NCI-H1694 treated with DMSO at 0.1 percent for 48 hours (cell line): ENCODE measurements at regions not wholly inside any gene's neighbourhood (a gene's known extent, or its start where the extent isn't known, plus 50 kb on each side); places are given as distances from the start of the nearest gene placed in this dataset.

Experiments
- DNase-seq: peaks from one replicate; lab custom pipeline; 2025; lab: John Stamatoyannopoulos, UW

DNA sequence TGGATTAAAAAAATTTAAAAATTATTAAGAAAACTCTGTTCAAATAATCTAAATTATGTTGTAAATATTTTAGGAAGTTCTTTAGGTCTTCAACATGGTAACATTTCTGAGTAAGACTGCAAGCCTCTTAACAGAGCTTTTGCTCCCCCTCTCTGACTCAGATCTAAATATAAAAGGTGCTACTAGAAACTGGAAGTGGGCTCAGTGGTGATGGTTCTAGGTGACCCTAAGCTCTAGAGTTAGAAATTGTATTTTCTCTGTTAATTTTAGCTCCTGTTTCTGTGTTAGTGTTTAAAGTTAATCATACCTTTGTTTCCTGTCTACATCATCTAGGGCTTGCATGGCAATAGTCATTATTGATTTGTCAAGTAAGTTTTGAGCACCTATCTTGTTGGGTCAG is 159.9 kb upstream of the MEIS2 start:
- DNase-seq: no peak

DNA sequence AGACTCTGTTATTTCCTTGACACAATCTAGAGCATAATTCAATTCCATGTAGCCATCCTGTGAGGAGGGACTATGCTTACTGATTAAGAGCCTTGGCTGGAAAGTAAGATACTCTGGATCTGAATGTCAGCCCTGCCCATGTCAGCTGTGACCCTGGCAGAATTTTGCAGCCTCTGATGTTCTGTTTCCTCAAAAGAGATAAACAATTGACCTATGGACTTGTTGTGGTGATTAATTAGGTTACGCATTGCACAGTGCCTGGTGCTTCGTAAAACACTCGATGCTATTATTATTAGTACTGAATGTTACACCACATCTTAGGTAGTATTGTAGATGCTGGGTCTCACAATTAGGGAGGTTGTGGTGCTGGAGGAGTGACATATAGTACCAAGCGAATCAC is 161.3 kb upstream of the MEIS2 start:
- DNase-seq: no peak

DNA sequence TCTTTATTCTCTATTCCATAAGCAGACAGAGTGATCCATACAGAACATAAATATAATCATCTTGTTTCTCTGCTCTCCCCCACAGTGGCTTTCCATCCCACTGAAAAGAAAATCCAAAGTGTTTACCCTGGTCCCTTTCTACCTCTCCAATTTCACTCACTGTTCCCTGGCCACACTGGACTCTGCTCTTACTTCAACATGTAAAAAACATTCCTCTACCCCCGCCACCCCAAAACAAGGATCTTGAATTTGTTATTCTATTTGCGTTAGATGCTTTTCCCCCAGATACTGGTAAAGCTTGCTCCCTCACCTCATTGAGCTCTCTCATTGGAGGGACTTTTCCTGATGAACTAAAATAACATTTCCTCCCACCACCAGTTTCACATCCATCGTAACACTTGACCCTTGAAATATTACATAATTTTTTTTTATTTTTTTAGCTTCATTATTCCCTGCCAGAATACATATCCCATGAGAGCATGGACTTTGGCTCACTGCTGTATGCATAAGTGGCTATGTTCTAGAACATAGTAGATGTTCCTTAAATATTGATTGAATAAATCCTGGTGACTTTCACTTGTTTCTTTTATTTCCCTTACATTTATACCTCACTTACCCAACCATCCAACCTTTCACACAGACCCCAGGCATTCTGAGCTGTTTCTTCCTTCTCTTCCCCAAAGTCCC is 162.7 kb upstream of the MEIS2 start:
- no peak for DNase-seq

DNA sequence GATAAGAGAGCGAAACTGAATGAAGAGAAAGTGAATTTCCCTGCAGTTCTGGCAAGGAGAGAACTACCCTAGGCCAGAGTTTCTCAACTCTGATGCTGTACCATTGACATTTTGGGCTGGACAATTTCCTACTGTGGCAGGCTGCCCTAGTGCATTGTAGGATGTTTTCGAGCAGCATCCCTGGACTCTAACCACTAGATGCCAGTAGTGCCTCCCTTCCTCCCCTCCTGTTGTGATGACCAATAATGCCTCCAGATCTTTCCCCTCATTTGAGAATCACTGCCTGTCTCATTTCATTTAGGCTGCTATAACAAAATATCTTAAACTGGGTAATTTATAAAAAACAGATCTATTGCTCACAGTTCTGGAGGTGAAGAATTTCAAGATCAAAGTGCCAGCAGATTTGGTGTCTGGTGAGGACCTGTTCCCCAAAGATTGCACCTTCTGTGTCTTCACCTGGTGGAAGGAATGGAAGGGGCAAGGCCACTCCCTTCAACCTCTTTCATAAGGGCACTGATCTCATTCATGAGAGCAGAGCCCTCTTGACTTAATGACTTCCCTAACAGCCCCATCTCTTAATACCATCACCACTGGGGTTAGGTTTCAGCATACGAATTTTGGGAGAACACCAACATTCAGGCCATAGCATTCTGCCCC is 188.9 kb upstream of the MEIS2 start:
- DNase-seq: peak; percentile 1

DNA sequence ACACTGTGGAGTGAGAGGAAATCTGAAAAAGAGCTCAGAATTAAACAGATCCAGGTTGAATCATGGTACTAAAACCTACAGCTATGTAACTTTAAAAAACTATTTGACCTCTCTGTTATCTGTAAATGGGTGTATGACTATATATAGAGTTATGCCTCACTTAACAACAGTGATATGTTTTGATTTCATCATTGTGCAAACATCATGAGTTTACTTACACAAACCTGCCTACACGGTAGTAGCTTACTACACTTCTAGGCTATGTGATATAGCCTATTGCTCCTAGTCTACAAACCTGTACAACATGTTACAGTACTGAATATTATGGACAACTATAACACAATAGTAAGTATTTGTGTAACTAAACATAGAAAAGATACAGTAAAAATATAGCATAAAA is 191.6 kb upstream of the MEIS2 start:
- DNase-seq: no peak

DNA sequence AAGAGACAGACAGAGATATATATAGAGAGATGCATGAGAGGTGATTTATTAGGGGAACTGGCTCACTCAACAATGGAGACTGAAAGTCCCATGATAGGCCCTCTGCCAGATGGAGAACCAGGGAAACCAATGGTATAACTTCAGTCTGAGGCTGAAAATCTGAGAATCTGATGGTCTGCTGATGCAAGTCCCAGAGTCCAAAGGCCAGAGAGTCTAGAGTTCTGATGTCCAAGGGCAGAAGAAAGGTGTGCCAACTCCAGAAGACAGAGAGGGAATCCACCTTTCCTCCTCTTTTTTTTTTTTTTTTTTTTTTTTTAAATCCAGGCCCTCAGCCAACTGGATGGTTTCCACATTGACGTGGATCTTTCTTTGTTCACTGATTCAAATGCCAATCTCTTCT is 197.9 kb upstream of the MEIS2 start:
- no peak for DNase-seq

DNA sequence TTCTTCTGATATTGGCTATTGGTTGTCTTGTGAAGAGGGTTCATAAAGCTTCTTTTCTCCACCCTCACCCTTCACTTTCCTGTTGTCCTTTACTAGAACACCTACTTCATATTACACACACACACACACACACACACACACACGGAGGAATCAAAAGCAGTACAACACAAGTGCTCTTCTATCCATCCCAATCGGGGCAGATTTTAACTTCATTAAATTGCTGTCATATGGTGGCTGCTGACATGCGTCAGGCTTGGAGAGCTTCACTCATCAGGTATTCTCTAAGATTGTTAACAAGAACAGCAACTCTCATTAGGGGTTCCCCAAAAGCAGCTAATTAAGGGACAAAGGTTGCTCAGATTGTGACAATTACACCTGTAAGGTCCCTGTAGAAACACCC is 239.1 kb upstream of the MEIS2 start:
- no peak for DNase-seq

DNA sequence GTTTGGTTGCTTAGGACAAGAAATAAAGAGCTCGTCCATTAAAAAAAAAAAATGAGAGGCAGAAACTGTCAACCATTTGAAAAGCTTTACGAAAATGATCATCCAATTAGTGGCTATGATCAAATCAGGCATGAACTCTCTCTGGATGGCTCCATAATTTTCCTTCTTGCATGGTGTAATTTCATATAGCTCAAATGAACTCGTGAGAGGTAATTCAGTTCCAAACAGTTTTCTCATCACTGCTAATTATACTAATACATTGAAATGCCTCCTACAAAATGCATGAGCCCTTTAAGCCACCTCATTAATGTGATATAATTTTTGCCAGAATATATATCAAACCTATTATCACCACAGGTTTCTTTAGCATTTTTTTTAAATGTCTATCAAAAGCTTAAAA is 239.5 kb upstream of the MEIS2 start:
- DNase-seq: no peak

DNA sequence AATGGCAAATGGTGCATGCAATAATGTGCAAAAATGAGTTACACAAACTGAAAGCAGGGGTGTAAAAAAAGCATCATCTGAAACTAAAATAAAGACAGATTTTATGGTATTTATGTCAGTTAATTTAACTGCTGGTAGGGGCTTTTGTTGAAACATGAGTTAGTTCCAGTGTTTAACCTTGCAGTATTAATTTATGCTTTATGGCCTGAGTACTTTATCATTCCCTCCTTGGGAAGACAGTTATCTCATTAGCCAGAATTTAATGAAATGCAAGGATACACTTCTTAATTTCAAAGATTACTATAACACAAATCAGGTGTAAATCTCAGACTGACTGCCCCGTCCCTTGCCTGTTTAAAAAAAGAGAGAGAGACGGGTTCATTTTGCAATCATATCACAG is 240.1 kb upstream of the MEIS2 start:
- peak; percentile 31 for DNase-seq

DNA sequence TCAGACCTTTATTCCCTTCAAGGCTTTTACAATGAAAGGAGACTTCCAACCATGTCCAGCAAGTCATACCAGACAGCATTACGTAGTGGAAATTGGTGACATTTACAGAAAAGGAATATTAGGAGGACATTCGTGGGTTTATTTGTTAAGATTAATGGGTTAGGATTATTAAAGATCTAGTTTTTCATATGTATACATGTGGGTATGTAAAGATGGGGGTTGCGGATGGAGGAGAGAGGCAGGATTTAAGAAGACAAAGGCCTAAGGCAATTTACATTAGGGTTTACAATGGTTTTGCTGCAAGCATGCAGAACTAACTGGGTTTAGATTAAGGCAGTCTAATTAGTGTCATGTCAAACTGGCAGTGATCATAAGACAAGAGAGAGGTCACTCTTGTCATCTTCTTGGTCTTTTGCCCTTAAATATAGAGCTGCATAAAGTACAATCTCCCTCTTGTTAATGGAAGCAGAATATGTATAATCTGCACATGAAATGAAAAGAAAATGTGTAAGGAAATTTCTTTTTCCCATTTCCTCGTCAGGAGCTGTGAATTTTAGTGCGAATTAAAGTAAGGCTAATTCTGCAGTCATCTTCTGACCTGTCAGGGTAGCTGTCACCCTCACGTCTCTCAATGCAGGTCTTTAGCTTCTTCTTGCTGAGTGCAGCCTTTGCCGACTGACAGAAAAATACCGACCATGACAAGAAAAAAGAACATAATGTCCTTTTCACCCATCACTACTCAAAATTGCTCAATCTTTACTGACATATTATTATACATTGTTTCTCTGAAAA is 258.9 kb upstream of the MEIS2 start:
- DNase-seq: no peak

DNA sequence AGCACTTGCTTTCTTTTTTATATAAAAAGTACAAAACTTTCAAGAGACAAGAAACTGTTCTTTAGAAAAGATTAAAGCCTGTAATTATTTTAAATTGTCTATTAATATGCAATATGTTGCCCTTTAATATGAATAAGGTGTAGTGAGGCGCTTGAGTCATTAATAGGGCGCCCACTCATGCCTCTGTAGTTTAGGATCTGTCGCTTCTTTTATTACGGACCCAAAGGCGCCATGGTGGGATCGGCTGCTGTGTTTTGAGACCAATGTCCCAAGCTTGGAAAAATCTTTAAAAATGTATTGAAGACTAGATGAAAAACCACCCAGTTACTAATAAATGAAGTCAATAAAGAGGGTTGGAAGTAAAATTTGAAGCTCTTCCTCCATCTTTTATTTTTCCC is 259.5 kb upstream of the MEIS2 start:
- DNase-seq: no peak

DNA sequence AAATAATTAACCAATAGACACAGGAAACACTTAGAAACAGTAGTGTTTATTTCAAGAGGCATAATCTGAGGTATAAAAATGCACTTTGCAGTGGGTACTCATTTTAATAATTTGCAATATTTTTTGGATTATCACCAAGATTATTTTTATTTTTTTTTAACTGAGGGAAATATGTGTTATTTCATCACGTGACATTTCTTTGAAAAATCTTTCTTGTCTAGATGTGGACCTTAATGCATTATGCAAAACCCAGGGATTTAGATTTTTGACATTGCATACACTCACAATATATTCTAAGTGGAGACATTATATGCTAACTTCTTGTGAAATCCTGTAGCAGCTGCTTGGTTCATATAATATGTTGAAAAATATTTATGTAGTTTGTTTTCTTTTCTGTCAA is 260.4 kb upstream of the MEIS2 start:
- no peak for DNase-seq

DNA sequence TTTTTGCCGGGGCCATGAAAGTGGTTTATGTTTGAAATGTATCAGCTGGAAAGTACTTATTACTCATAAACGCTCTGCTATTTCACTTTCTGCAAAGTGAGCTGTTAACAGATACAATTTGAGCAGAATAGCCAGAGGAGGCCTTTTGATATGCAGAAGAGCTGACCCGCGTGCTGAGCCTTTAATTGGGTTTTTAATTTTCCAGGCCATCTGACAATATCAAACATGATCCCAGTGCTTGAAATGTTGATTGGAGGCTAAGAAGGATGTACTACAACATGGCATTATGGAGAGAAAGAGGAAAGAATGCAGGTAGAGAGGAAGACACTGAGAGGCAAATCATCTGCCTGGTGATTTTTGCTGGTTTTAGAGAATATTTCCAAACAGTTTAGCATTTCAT is 261.3 kb upstream of the MEIS2 start:
- no peak for DNase-seq

DNA sequence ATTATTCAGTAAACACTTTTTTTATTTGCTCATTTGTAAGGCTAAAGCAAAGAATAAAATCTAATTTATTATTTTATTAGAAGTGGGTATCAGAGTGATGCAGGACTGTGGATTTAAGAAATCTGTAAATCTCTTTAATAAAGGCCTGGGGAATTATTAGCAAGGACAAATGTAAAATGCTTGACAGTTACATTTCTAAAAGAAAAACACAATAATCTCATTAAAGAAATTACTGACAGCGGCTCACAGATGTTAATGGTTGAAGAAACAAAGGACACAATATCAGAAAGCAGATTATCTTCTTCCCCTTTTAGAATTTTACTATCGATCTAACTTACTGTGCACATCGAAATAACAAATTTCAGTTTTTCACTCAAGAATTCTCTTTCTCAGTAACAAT is 262.1 kb upstream of the MEIS2 start:
- DNase-seq: no peak

DNA sequence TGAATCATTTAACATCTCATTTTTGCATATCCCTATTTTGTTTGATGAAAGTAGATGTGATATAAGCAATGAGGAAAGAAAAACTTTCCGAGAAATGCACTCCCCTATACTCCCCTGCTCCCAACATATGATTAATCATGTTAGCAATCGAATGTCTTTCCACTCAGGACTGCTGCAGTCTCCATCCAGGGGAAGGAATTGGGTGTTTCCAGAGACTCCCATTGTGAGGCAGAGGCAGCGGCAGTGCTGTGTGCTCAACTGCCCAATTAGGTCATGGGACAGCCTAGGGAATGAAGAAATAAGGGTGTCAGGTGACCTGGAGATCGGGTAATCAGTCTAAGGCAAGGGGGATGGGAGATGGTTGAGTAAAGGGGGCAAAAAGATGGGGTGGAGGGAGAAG is 268.6 kb upstream of the MEIS2 start:
- DNase-seq: no peak

DNA sequence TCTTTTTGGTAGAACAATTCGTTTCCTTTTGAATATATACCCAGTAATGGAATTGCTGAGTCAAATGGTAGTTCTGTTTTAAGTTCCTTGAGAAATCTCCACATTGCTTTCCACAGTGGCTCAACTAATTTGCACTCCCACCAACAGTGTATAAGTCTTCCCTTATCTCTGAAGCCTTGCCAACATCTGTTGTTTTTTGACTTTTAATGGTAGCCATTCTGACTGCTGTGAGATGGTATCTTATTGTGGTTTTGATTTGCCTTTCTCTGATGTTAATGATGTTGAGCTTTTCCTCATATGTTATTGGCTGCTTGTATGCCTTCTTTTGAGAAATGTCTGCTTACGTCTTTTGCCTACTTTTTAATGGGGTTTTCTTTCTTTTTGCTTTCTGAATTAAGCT is 270.6 kb upstream of the MEIS2 start:
- no peak for DNase-seq

DNA sequence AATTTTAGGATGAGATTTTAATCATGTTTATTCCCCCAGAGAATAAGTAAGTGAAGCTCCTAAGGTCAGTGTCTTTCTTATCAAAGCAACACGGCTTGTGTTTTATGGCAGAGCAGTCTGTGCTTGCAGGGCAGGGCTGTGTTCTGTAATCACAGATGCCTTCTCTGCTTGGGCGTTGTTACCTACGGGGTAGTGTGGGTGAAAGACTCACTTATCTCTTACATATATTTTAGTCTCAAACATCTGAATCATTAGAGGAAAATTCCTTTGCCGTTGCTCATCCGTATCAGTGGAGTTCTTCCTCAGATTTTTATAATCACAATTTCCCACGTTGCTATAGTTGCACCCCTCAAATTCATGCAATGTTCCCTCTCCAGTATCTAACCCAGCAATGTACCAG is 271.7 kb upstream of the MEIS2 start:
- DNase-seq: no peak

DNA sequence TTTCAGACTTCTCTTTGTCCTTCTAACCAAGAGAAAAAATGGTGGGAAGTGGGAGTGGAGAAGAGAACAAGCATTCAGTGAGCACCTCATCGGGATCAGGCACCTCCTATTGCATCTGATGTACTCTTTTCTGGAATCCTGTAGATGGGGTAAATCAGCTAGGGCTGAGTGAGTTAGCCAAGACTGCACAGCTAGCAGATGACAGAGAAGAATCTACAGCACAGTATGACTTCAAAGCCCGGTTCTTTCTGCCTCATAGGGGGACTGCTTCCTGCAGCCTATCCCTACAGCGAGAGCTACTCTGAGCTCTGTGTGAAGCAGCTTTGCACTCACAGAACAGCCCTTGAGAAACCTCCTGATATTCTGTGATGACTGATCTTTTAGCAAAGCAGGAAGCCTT is 275.2 kb upstream of the MEIS2 start:
- no peak for DNase-seq

DNA sequence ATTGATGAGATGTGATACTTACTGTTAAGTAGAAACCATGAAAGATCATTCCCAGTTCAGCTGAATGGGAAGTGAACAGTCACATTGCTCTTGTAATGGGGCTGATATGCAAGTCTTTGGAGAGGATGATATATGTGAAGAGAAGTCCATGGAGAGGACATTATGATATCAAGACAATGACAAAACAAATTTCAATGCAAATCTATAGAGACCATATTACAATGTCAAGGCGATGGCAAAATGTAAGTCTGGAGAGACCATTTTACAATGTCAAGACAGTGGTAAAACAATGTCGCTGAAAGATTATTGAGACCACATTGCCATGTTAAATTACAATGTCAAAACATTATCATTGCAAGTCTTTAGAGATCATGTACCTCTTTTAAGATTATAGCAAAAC is 277.1 kb upstream of the MEIS2 start:
- DNase-seq: no peak

DNA sequence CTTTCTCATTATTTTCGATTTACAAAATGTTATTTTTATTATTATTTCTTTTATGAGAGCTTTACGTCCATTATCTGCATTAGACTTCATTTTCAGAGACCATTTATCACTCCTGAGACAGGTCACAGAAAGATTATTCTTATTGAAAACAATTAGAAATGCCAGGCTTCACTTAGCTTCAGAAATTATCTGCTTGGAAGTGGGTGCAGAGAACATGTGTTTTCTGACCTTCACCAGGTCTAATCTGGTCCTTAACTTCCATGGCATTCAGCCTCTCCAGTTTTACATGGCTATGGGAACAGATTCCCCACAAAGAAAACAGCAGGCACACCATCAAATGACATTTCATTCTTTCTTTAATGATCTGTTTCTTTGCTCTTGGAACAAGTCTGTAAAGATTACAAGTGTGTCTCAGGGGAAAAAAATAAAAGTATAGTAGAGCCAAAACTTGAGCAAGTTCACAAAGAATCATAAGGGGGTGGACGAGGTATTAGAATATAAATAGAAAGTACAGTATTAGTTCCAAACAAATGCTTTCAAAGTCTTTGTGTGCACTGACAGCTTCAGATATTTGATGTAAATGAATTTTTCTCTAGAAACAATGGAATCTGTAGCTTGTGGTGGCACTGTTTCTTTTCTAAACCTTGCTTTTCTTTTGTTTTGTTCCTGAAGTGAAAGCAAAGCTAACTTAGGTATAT is 294.2 kb upstream of the MEIS2 start:
- DNase-seq: no peak

DNA sequence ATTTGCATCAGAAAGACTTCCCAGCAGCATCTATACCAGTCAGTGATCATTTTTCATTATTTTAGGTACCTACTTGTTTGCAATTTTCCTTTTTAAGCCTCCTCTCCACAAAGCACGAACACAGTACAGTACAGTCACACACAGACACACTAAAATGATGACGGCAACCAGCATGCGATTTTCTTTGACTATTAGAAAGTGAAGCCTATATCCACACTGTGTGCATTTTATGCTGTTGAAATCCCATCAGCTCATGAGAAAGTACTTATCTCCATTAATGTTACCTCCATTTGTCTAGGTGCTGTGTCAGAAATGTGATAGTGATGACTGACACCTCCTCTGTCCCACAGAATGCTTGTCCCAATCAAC is 294.7 kb upstream of the MEIS2 start:
- no peak for DNase-seq

DNA sequence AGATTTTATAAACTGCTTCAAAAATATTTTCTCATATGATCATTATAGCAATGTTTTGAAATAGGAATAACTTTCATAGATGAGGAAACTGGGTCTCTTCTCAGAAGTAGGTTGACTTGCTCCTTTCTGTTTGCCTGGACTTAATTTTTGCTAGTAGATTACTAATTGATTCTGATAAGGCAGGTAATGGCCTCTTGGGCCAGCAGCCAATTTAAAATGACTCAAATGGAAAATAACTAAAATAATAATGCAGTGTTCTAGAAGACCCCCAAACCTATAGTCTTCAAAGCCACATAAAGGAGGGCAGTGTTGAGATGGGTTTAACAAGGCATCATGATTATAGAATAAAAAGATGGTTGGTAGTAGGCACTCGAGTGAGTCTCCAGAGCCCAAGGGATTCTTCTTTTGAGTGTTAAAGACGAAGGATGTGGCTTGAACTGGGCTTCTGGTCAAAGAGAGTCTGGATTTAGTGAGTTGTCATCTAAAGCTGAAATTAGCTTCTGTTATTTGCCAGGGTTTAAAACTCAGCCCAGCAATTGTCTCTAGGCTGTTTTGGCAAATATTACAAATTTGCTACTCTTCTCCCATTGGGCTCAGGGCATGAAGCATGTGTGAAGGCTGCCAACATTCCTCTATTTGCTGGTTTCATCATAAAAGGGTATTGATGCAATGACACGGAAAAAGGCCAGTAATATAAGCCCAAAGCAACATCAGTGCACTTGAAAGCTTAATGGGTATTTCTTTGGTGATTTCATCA is 297.1 kb upstream of the MEIS2 start:
- DNase-seq: no peak
